Osteoblast (primary cell): ENCODE measurements at regions not wholly inside any gene's neighbourhood (a gene's known extent, or its start where the extent isn't known, plus 50 kb on each side); places are given as distances from the start of the nearest gene placed in this dataset.
"Not testable (repeated sequence)": the region's sequence is repeated elsewhere in the genome, so short reads cannot be mapped to it uniquely, and the experiment has no call there.

Source experiments
- DNase-seq: peaks from one replicate; pipeline ENCODE4 v3.0.0; 2011; ENCODE audit warnings: low spot score, mixed read lengths; ENCODE audit not compliant: insufficient read length; ENCODE audit errors: missing footprints
- H2AFZ ChIP-seq: 2 replicates; pipeline ENCODE4 v1.6.0; 2011; ENCODE audit warnings: mild to moderate bottlenecking, low read length
- H3K27ac ChIP-seq: 2 replicates; pipeline ENCODE4 v1.5.1; 2011; ENCODE audit warnings: mild to moderate bottlenecking, low read depth, low read length, moderate library complexity
- H3K27me3 ChIP-seq: 2 replicates; pipeline ENCODE4 v1.6.0; 2012; ENCODE audit warnings: mild to moderate bottlenecking, control low read depth, inconsistent platforms, low read length, moderate library complexity; ENCODE audit not compliant: insufficient read depth
- H3K36me3 ChIP-seq: 2 replicates; pipeline ENCODE4 v1.5.1; 2011; ENCODE audit warnings: mild to moderate bottlenecking, low read length, control low read depth, moderate library complexity; ENCODE audit not compliant: insufficient read depth
- H3K4me1 ChIP-seq: 2 replicates; pipeline ENCODE4 v1.5.1; 2011; ENCODE audit warnings: mild to moderate bottlenecking, low read length, control low read depth, moderate library complexity; ENCODE audit not compliant: insufficient read depth
- H3K4me2 ChIP-seq: 2 replicates; pipeline ENCODE4 v1.6.0; 2011; ENCODE audit warnings: mild to moderate bottlenecking, low read length; ENCODE audit not compliant: insufficient read depth
- H3K4me3 ChIP-seq: fragments of 200-600 bp; sonication (generic); 3 replicates; pipeline ENCODE4 v1.5.1; 2012; ENCODE audit warnings: mild to moderate bottlenecking, low read length, inconsistent platforms; ENCODE audit not compliant: insufficient read depth
- H3K79me2 ChIP-seq: 2 replicates; pipeline ENCODE4 v1.6.0; 2012; ENCODE audit warnings: mild to moderate bottlenecking, low read length, control low read depth, inconsistent platforms; ENCODE audit not compliant: insufficient read depth
- H3K9me3 ChIP-seq: 2 replicates; pipeline ENCODE4 v1.5.1; 2011; ENCODE audit warnings: low read depth, low read length, control low read depth
- H4K20me1 ChIP-seq: 2 replicates; pipeline ENCODE4 v1.6.0; 2012; ENCODE audit warnings: mild to moderate bottlenecking, low read length, control low read depth; ENCODE audit not compliant: insufficient read depth
- TF ChIP-seq, protein P1 (sequence below): IDR thresholded peaks from 2 replicates; pipeline ENCODE4 v1.5.1; 2011; ENCODE audit warnings: mild to moderate bottlenecking, low read depth, low read length, moderate library complexity; ENCODE audit errors: extremely low read depth

DNA sequence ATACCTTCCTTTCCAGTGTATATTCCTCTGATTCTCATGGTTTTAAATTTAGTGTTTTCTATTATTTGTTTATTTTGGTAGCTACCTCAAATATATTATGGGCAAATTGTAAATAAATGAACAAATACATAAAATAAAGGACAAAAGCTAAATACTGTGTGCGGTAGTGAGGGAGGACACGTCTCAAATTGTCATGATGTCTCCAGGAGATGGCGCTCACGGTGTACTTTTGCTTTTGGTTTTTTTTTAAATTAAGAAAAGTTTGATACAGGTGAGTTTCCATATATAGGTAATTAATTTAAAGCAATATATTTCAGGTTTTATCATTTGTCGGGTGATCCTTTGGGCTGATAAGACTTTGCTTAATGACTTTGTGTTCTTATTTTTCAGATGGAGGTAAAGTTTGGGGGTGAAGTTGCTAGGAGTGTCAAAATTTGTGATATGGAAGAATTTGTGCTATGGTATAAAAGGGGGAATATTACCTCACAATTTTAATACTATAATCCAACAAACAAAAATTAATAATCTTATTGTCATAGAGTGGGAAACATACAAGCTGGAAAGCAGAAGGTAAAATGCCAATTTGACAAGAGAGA lies 68.4 kb upstream of the TMEM229A start:
- H3K27ac ChIP-seq = no peak overlapping the region
- H3K36me3 ChIP-seq = no peaks in the 10 kb centered on the region
- H3K9me3 ChIP-seq = no peaks in the 10 kb centered on the region
- H2AFZ ChIP-seq = no peak overlapping the region
- H3K79me2 ChIP-seq = no peaks in the 10 kb centered on the region
- no peak for DNase-seq
- no peak overlapping the region for H3K4me2 ChIP-seq
- TF ChIP-seq, protein P1, sequence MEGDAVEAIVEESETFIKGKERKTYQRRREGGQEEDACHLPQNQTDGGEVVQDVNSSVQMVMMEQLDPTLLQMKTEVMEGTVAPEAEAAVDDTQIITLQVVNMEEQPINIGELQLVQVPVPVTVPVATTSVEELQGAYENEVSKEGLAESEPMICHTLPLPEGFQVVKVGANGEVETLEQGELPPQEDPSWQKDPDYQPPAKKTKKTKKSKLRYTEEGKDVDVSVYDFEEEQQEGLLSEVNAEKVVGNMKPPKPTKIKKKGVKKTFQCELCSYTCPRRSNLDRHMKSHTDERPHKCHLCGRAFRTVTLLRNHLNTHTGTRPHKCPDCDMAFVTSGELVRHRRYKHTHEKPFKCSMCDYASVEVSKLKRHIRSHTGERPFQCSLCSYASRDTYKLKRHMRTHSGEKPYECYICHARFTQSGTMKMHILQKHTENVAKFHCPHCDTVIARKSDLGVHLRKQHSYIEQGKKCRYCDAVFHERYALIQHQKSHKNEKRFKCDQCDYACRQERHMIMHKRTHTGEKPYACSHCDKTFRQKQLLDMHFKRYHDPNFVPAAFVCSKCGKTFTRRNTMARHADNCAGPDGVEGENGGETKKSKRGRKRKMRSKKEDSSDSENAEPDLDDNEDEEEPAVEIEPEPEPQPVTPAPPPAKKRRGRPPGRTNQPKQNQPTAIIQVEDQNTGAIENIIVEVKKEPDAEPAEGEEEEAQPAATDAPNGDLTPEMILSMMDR = peak; percentile 15
- no peaks in the 10 kb centered on the region for H4K20me1 ChIP-seq
- H3K4me1 ChIP-seq = no peaks in the 10 kb centered on the region
- no peak overlapping the region for H3K4me3 ChIP-seq
- H3K27me3 ChIP-seq = no peaks in the 10 kb centered on the region

DNA sequence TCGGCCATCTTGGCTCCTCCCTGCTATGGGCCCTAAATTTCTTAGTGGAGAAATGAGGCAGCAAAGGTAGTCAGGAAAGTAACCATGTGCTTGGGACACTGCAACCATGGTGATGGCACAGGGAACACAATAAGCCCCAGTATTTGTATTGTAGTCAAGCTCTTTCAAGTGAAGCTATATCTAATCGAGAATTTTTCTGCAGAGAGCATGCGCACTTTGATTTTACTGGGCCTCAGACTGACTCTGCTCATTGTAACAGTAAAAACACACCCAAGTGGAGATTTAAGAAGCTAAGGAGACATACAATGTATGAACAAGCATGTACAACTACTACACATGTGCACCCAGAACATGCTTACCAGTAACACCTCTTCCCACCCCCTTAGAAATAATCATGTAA lies 67.3 kb upstream of the TMEM229A start:
- DNase-seq = no peak
- H3K27me3 ChIP-seq = no peaks in the 10 kb centered on the region
- no peaks in the 10 kb centered on the region for H3K9me3 ChIP-seq
- no peaks in the 10 kb centered on the region for H3K79me2 ChIP-seq
- no peaks in the 10 kb centered on the region for H3K4me1 ChIP-seq
- no peaks in the 10 kb centered on the region for H4K20me1 ChIP-seq
- no peaks in the 10 kb centered on the region for H3K36me3 ChIP-seq
- H3K27ac ChIP-seq = no peak overlapping the region
- H2AFZ ChIP-seq = no peak overlapping the region
- no peak overlapping the region for H3K4me2 ChIP-seq
- TF ChIP-seq, protein P1 = no peak
- H3K4me3 ChIP-seq = no peak overlapping the region

- H3K9me3 ChIP-seq = not testable (repeated sequence)
Observed at GRCh38 chr7:124099585-124099984, 66.7 kb upstream of the TMEM229A start.

GRCh38 chr7:124089621-124090020 lies 56.8 kb upstream of the TMEM229A start:
- Histone ChIP-seq H3K4me2 (no peak overlapping the region), H2AFZ (no peak overlapping the region), H4K20me1 (no peaks in the 10 kb centered on the region), H3K27ac (no peak overlapping the region), H3K9me3 (no peaks in the 10 kb centered on the region), H3K4me1 (no peaks in the 10 kb centered on the region), H3K79me2 (no peaks in the 10 kb centered on the region), H3K27me3 (no peaks in the 10 kb centered on the region), H3K36me3 (no peaks in the 10 kb centered on the region), H3K4me3 (no peak overlapping the region)
- TF ChIP-seq, protein P1 = no peak
- no peak for DNase-seq

More at GRCh38 chr7:124099585-124099984, 66.7 kb upstream of the TMEM229A start:
- H3K4me2 ChIP-seq, H3K4me1 ChIP-seq, H3K4me3 ChIP-seq, H4K20me1 ChIP-seq, H3K36me3 ChIP-seq, H2AFZ ChIP-seq, H3K27ac ChIP-seq, H3K79me2 ChIP-seq, H3K27me3 ChIP-seq, DNase-seq: not testable (repeated sequence)
